ENCODE measurements at regions not wholly inside any gene's neighbourhood (a gene's known extent, or its start where the extent isn't known, plus 50 kb on each side); places are given as distances from the start of the nearest gene placed in this dataset.

GRCh38 chr7:47682874-47683273 lies 101.0 kb upstream of the TNS3 start:
- no peaks in the 10 kb centered on the region for H3K4me1 ChIP-seq (ENCODE audit: insufficient read depth)
- no peak overlapping the region for H3K27ac ChIP-seq
- no peak overlapping the region for H3K4me3 ChIP-seq
- no peaks in the 10 kb centered on the region for H3K9me3 ChIP-seq
- WGBS, 3 donors: 94 to 95% (median 94%) methylated on average over 6 of the region's 6 CpGs
- intact Hi-C loops (cut with DNase I): no loop called here
- no peak for DNase-seq
- H3K27me3 ChIP-seq: no peaks in the 10 kb centered on the region
- TF ChIP-seq CTCF (IDR thresholded peaks at IDR 0.05): no peak
- TF ChIP-seq EP300 (IDR thresholded peaks at IDR 0.05): no peak
- no peak for TF ChIP-seq POLR2A (IDR thresholded peaks at IDR 0.05)
- H3K36me3 ChIP-seq: no peaks in the 10 kb centered on the region

- no peaks in the 10 kb centered on the region for H3K9me3 ChIP-seq
- H3K4me3 ChIP-seq: no peak overlapping the region
- intact Hi-C loops (cut with DNase I): no loop called here
- no peaks in the 10 kb centered on the region for H3K4me1 ChIP-seq (ENCODE audit: insufficient read depth)
- no peaks in the 10 kb centered on the region for H3K27me3 ChIP-seq
- H3K36me3 ChIP-seq: no peaks in the 10 kb centered on the region
- no peak for DNase-seq
- WGBS, 3 donors: 94 to 96% (median 96%) methylated on average over 8 of the region's 8 CpGs
- TF ChIP-seq POLR2A (IDR thresholded peaks at IDR 0.05) (no peak), EP300 (IDR thresholded peaks at IDR 0.05) (no peak), CTCF (IDR thresholded peaks at IDR 0.05) (no peak)
- H3K27ac ChIP-seq: no peak overlapping the region
These were observed 99.4 kb upstream of the TNS3 start for GRCh38 chr7:47681249-47681810.

GRCh38 chr7:47678641-47679380 lies 96.9 kb upstream of the TNS3 start:
- H3K27me3 ChIP-seq: no peaks in the 10 kb centered on the region
- no peak for DNase-seq
- H3K4me1 ChIP-seq (ENCODE audit: insufficient read depth): no peaks in the 10 kb centered on the region
- H3K27ac ChIP-seq: no peak overlapping the region
- intact Hi-C loops (cut with DNase I): no loop called here
- TF ChIP-seq POLR2A (IDR thresholded peaks at IDR 0.05) (no peak), CTCF (IDR thresholded peaks at IDR 0.05) (no peak), EP300 (IDR thresholded peaks at IDR 0.05) (no peak)
- H3K36me3 ChIP-seq: no peaks in the 10 kb centered on the region
- WGBS, 3 donors: 93 to 95% (median 95%) methylated on average over 6 of the region's 6 CpGs
- no peaks in the 10 kb centered on the region for H3K9me3 ChIP-seq
- H3K4me3 ChIP-seq: no peak overlapping the region

DNA sequence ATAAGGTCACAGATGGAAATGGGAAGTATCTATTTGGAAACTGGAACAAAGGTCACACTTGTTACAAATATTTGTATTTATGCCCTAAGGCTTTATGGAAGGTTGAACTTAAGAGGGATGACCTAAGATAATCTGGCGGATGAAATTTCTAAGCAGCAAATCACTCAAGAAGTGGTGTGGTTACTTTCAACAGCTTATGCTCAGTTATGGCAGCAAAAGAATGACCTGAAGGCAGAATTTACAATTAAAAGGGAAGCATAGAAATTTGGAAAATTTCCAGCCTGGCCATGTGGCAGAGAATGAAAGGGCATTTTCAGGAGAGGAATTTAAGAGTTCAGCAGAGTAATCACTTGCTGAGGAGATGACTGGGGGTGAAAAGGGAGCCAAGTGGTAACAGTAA lies 95.8 kb upstream of the TNS3 start:
- no peak overlapping the region for H3K27ac ChIP-seq
- DNase-seq: no peak
- H3K9me3 ChIP-seq: no peaks in the 10 kb centered on the region
- H3K36me3 ChIP-seq: no peaks in the 10 kb centered on the region
- H3K4me1 ChIP-seq (ENCODE audit: insufficient read depth): no peaks in the 10 kb centered on the region
- TF ChIP-seq CTCF (IDR thresholded peaks at IDR 0.05): no peak
- TF ChIP-seq POLR2A (IDR thresholded peaks at IDR 0.05): no peak
- no peak for TF ChIP-seq EP300 (IDR thresholded peaks at IDR 0.05)
- no peak overlapping the region for H3K4me3 ChIP-seq
- WGBS, 3 donors: 84 to 93% (median 88%) methylated on average over 1 of the region's 1 CpG
- no peaks in the 10 kb centered on the region for H3K27me3 ChIP-seq
- intact Hi-C loops (cut with DNase I): no loop called here
